ENCODE measurements at regions not wholly inside any gene's neighbourhood (a gene's known extent, or its start where the extent isn't known, plus 50 kb on each side); places are given as distances from the start of the nearest gene placed in this dataset.
"Not testable (repeated sequence)": the region's sequence is repeated elsewhere in the genome, so short reads cannot be mapped to it uniquely, and the experiment has no call there.

DNA sequence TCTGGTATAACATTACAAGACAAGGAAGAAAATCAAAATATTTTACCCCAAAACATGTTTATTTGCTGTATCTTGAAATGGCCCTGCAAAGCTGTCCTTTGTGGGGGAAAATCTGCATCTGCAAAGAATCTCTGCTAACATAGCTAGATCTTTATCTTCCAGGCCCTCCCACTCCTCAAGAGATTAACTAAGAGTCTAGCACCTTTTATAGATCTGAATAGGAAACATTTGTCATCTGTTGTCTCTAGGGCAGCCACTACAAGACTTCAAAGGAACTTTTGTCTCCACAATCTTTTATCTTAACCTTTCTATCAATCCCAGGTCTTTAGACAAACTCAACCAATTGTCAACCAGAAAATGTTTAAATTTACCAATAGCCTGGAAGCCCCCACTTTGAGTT lies 427.6 kb upstream of the ID2 start:
- TF ChIP-seq, protein P1, sequence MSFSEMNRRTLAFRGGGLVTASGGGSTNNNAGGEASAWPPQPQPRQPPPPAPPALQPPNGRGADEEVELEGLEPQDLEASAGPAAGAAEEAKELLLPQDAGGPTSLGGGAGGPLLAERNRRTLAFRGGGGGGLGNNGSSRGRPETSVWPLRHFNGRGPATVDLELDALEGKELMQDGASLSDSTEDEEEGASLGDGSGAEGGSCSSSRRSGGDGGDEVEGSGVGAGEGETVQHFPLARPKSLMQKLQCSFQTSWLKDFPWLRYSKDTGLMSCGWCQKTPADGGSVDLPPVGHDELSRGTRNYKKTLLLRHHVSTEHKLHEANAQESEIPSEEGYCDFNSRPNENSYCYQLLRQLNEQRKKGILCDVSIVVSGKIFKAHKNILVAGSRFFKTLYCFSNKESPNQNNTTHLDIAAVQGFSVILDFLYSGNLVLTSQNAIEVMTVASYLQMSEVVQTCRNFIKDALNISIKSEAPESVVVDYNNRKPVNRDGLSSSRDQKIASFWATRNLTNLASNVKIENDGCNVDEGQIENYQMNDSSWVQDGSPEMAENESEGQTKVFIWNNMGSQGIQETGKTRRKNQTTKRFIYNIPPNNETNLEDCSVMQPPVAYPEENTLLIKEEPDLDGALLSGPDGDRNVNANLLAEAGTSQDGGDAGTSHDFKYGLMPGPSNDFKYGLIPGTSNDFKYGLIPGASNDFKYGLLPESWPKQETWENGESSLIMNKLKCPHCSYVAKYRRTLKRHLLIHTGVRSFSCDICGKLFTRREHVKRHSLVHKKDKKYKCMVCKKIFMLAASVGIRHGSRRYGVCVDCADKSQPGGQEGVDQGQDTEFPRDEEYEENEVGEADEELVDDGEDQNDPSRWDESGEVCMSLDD (tag by site-specific recombination; IDR thresholded peaks at IDR 0.05), result not testable (repeated sequence)
- TF ChIP-seq, protein P2, sequence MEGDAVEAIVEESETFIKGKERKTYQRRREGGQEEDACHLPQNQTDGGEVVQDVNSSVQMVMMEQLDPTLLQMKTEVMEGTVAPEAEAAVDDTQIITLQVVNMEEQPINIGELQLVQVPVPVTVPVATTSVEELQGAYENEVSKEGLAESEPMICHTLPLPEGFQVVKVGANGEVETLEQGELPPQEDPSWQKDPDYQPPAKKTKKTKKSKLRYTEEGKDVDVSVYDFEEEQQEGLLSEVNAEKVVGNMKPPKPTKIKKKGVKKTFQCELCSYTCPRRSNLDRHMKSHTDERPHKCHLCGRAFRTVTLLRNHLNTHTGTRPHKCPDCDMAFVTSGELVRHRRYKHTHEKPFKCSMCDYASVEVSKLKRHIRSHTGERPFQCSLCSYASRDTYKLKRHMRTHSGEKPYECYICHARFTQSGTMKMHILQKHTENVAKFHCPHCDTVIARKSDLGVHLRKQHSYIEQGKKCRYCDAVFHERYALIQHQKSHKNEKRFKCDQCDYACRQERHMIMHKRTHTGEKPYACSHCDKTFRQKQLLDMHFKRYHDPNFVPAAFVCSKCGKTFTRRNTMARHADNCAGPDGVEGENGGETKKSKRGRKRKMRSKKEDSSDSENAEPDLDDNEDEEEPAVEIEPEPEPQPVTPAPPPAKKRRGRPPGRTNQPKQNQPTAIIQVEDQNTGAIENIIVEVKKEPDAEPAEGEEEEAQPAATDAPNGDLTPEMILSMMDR (tag by site-specific recombination; IDR thresholded peaks at IDR 0.05), result not testable (repeated sequence)
- not testable (repeated sequence) for TF ChIP-seq MYNN (tag by site-specific recombination; IDR thresholded peaks at IDR 0.05; ENCODE audit: borderline replicate concordance); ZNF2 (tag by site-specific recombination; IDR thresholded peaks at IDR 0.05); ZSCAN16 (tag by site-specific recombination; IDR thresholded peaks at IDR 0.05); ZNF785 (tag by site-specific recombination; IDR thresholded peaks at IDR 0.05); KLF8 (tag by site-specific recombination; IDR thresholded peaks at IDR 0.05); KLF10 (tag by site-specific recombination; IDR thresholded peaks at IDR 0.05)
- TF ChIP-seq, protein P3, sequence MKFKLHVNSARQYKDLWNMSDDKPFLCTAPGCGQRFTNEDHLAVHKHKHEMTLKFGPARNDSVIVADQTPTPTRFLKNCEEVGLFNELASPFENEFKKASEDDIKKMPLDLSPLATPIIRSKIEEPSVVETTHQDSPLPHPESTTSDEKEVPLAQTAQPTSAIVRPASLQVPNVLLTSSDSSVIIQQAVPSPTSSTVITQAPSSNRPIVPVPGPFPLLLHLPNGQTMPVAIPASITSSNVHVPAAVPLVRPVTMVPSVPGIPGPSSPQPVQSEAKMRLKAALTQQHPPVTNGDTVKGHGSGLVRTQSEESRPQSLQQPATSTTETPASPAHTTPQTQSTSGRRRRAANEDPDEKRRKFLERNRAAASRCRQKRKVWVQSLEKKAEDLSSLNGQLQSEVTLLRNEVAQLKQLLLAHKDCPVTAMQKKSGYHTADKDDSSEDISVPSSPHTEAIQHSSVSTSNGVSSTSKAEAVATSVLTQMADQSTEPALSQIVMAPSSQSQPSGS (tag by site-specific recombination; IDR thresholded peaks at IDR 0.05; ENCODE audit: low read depth), result not testable (repeated sequence)
